ENCODE measurements at regions not wholly inside any gene's neighbourhood (a gene's known extent, or its start where the extent isn't known, plus 50 kb on each side); places are given as distances from the start of the nearest gene placed in this dataset.

DNA sequence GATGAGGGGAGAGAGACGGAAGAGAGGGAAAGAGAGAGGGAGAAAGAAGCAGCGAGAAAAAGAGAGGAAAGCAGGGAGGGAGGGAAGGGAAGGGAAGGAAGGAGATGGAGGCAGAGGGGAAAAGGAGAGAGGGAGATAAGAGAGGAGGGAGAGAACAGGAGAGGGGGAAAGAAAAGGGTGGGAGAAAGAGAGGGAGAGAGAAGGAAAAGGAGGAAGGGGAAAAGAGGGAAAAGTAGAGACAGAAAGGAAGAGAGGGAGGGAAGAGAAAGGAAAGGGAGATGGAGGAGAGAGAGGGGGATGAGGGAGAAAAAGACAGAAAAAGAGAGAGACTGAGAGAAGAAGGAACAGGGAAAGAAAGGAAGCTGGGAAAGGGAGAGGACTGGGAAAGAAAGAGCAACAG, 814.4 kb downstream of the CDH11 start:
- Histone ChIP-seq H3K36me3 (no peaks in the 10 kb centered on the region), H3K4me1 (peaks cover 0 to 14% (median 0%) of the 10 kb centered on the region in 12 donors), H3K9me3 (peaks cover 0 to 12% (median 2%) of the 10 kb centered on the region in 12 donors), H3K27me3 (no peaks in the 10 kb centered on the region), H3K4me3 (no peak overlapping the region), H3K27ac (no peak overlapping the region)
- no peak for DNase-seq
- no peak for ATAC-seq
- intact Hi-C loops (cut with DNase I), result no loop called here
- TF ChIP-seq POLR2A (IDR thresholded peaks at IDR 0.05), result no peak
- TF ChIP-seq, protein P1, sequence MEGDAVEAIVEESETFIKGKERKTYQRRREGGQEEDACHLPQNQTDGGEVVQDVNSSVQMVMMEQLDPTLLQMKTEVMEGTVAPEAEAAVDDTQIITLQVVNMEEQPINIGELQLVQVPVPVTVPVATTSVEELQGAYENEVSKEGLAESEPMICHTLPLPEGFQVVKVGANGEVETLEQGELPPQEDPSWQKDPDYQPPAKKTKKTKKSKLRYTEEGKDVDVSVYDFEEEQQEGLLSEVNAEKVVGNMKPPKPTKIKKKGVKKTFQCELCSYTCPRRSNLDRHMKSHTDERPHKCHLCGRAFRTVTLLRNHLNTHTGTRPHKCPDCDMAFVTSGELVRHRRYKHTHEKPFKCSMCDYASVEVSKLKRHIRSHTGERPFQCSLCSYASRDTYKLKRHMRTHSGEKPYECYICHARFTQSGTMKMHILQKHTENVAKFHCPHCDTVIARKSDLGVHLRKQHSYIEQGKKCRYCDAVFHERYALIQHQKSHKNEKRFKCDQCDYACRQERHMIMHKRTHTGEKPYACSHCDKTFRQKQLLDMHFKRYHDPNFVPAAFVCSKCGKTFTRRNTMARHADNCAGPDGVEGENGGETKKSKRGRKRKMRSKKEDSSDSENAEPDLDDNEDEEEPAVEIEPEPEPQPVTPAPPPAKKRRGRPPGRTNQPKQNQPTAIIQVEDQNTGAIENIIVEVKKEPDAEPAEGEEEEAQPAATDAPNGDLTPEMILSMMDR (IDR thresholded peaks at IDR 0.05), result no peak
- 83 to 89% (median 85%) methylated on average over 2 of the region's 2 CpGs for WGBS, 4 donors

- Histone ChIP-seq H3K36me3 (no peaks in the 10 kb centered on the region), H3K4me1 (peaks cover 0 to 14% (median 0%) of the 10 kb centered on the region in 12 donors), H3K9me3 (peaks cover 0 to 12% (median 2%) of the 10 kb centered on the region in 12 donors), H3K27me3 (no peaks in the 10 kb centered on the region), H3K27ac (peak overlapping the region in 2 of 12 donors; percentile 23 to 37), H3K4me3 (no peak overlapping the region)
- ATAC-seq (peak; percentile 69 to 87 (median 79)), DNase-seq (no peak)
- WGBS, 4 donors, result 22 to 35% (median 32%) methylated on average over 1 of the region's 1 CpG
- TF ChIP-seq, protein P1 (IDR thresholded peaks at IDR 0.05), result no peak
- TF ChIP-seq POLR2A (IDR thresholded peaks at IDR 0.05), result no peak
- intact Hi-C loops (cut with DNase I), result no loop called here
These were observed 816.2 kb downstream of the CDH11 start for GRCh38 chr16:64305663-64306062.

GRCh38 chr16:64304951-64305350, 816.9 kb downstream of the CDH11 start:
- H3K36me3 ChIP-seq, result no peaks in the 10 kb centered on the region
- peaks cover 0 to 16% (median 0%) of the 10 kb centered on the region in 12 donors for H3K4me1 ChIP-seq
- no peaks in the 10 kb centered on the region for H3K27me3 ChIP-seq
- TF ChIP-seq, protein P1 (IDR thresholded peaks at IDR 0.05), result no peak
- no peak for TF ChIP-seq POLR2A (IDR thresholded peaks at IDR 0.05)
- DNase-seq (no peak), ATAC-seq (no peak)
- H3K27ac ChIP-seq, result no peak overlapping the region
- intact Hi-C loops (cut with DNase I), result no loop called here
- no peak overlapping the region for H3K4me3 ChIP-seq
- 31 to 55% (median 49%) methylated on average over 2 of the region's 2 CpGs for WGBS, 4 donors
- peaks cover 0 to 11% (median 2%) of the 10 kb centered on the region in 12 donors for H3K9me3 ChIP-seq

GRCh38 chr16:64304396-64304795, 817.5 kb downstream of the CDH11 start:
- intact Hi-C loops (cut with DNase I), result no loop called here
- H3K27me3 ChIP-seq, result no peaks in the 10 kb centered on the region
- peaks cover 0 to 6% (median under 1%) of the 10 kb centered on the region in 12 donors for H3K9me3 ChIP-seq
- 52 to 74% (median 62%) methylated on average over 1 of the region's 1 CpG for WGBS, 4 donors
- H3K4me1 ChIP-seq, result peaks cover 0 to 18% (median 0%) of the 10 kb centered on the region in 12 donors
- DNase-seq (no peak), ATAC-seq (no peak)
- H3K36me3 ChIP-seq, result no peaks in the 10 kb centered on the region
- H3K4me3 ChIP-seq, result no peak overlapping the region
- TF ChIP-seq, protein P1 (IDR thresholded peaks at IDR 0.05), result no peak
- TF ChIP-seq POLR2A (IDR thresholded peaks at IDR 0.05), result no peak
- no peak overlapping the region for H3K27ac ChIP-seq
